ENCODE measurements at regions not wholly inside any gene's neighbourhood (a gene's known extent, or its start where the extent isn't known, plus 50 kb on each side); places are given as distances from the start of the nearest gene placed in this dataset.

DNA sequence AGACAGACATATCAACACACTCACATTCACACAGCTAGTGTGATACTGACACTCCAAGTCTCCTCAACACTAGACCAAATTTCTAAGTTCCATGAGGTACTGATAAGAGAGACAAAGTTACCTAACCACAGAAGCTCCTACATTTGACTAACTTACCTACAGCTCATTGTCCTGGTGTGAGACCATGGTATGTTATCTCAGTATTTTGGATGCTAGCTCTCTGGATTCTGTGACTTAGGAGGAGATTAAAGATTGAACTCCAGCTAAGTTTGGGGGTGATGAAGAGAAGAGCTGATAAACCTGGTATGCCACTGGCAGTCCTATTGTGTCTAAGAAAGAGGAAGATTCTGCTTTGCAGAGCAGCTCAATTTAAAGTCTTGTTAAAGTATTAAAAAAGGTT is 144.0 kb upstream of the MYRIP start:
- TF ChIP-seq ZNF133 (tag by site-specific recombination; IDR thresholded peaks at IDR 0.05) (no peak), ZNF174 (tag by site-specific recombination; IDR thresholded peaks at IDR 0.05) (no peak), CTCF (tag by site-specific recombination; IDR thresholded peaks at IDR 0.05) (no peak), ZNF114 (tag by site-specific recombination; IDR thresholded peaks at IDR 0.05) (no peak), SCRT1 (tag by site-specific recombination; IDR thresholded peaks at IDR 0.05; ENCODE audit: borderline replicate concordance) (no peak), SCRT2 (tag by site-specific recombination; IDR thresholded peaks at IDR 0.05) (no peak), SETDB1 (IDR thresholded peaks at IDR 0.05; ENCODE audit: insufficient read length, low read length) (no peak), ZNF292 (tag by site-specific recombination; IDR thresholded peaks at IDR 0.05; ENCODE audit: borderline replicate concordance, low read depth) (no peak), BCL6B (tag by site-specific recombination; IDR thresholded peaks at IDR 0.05) (no peak), BCL11A (tag by site-specific recombination; IDR thresholded peaks at IDR 0.05; ENCODE audit: low read depth) (no peak), ZNF121 (tag by site-specific recombination; IDR thresholded peaks at IDR 0.05) (no peak), YY1 (tag by site-specific recombination; IDR thresholded peaks at IDR 0.05) (no peak), ZNF677 (tag by site-specific recombination; IDR thresholded peaks at IDR 0.05) (no peak)
- TF ChIP-seq, protein P1, sequence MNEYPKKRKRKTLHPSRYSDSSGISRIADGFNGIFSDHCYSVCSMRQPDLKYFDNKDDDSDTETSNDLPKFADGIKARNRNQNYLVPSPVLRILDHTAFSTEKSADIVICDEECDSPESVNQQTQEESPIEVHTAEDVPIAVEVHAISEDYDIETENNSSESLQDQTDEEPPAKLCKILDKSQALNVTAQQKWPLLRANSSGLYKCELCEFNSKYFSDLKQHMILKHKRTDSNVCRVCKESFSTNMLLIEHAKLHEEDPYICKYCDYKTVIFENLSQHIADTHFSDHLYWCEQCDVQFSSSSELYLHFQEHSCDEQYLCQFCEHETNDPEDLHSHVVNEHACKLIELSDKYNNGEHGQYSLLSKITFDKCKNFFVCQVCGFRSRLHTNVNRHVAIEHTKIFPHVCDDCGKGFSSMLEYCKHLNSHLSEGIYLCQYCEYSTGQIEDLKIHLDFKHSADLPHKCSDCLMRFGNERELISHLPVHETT (tag by site-specific recombination; IDR thresholded peaks at IDR 0.05) = no peak
